ENCODE measurements at regions not wholly inside any gene's neighbourhood (a gene's known extent, or its start where the extent isn't known, plus 50 kb on each side); places are given as distances from the start of the nearest gene placed in this dataset.
"Not testable (repeated sequence)": the region's sequence is repeated elsewhere in the genome, so short reads cannot be mapped to it uniquely, and the experiment has no call there.

DNA sequence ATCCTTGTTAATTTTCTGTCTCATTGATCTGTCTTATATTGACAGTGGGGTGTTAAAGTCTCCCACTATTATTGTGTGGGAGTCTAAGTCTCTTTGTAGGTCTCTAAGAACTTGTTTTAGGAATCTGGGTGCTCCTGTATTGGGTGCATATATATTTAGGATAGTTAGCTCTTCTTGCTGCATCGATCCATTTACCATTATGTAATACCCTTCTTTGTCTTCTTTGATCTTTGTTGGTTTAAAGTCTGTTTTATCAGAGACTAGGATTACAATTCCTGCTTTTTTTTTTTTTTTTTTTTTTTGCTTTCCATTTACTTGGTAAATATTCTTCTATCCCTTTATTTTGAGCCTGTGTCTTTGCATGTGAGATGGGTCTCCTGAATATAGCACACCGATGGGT lies 176.6 kb upstream of the SRD5A2 start:
- TF ChIP-seq POLR2AphosphoS5, POLR2A, EP300 (IDR thresholded peaks at IDR 0.05): not testable (repeated sequence)
- TF ChIP-seq, protein P1, sequence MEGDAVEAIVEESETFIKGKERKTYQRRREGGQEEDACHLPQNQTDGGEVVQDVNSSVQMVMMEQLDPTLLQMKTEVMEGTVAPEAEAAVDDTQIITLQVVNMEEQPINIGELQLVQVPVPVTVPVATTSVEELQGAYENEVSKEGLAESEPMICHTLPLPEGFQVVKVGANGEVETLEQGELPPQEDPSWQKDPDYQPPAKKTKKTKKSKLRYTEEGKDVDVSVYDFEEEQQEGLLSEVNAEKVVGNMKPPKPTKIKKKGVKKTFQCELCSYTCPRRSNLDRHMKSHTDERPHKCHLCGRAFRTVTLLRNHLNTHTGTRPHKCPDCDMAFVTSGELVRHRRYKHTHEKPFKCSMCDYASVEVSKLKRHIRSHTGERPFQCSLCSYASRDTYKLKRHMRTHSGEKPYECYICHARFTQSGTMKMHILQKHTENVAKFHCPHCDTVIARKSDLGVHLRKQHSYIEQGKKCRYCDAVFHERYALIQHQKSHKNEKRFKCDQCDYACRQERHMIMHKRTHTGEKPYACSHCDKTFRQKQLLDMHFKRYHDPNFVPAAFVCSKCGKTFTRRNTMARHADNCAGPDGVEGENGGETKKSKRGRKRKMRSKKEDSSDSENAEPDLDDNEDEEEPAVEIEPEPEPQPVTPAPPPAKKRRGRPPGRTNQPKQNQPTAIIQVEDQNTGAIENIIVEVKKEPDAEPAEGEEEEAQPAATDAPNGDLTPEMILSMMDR (IDR thresholded peaks at IDR 0.05), result not testable (repeated sequence)
